Bone marrow (tissue), 2 donors: ENCODE measurements at regions not wholly inside any gene's neighbourhood (a gene's known extent, or its start where the extent isn't known, plus 50 kb on each side); places are given as distances from the start of the nearest gene placed in this dataset.

Source experiments
- DNase-seq, 2 donors: peaks; one replicate each; lab custom pipeline; 2025; lab: John Stamatoyannopoulos, UW

DNA sequence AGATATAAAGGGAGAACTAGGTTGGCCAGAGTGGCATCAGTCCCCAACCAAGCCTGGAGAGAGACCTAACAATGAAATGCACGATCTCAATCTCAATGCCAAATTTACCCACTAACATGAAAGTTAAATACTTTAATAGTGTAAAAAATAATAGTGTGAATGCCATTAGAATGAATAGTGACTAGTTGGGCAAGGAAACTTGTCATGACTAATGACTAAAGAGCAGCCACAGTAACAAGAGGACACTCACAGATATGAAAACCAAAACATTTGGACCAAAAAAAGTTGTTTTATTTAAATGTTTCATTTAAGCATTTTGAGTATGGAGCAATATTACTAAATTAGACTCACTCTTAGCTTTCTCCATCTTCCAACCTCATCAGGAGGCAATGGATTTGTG, 1853.8 kb downstream of the EFNA5 start:
- no peak for DNase-seq

DNA sequence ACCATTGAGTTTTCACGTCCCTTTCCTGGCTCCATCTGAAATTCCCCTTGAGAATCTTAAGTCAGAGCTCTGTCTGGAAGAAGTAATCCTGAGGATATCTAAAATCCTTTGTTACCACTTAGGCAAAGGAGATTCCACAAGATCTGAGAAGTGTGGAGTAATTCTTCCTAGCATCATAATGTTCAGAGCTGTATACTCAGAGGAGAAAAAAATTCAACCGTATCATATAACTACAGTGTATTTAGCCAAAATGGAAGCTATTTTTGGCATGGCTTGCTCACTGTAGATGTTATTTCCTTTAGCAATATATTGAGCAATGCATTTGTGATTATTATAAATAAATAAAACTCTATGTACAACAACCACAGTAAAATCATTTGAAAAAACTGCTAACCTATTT, 1858.4 kb downstream of the EFNA5 start:
- no peak for DNase-seq

DNA sequence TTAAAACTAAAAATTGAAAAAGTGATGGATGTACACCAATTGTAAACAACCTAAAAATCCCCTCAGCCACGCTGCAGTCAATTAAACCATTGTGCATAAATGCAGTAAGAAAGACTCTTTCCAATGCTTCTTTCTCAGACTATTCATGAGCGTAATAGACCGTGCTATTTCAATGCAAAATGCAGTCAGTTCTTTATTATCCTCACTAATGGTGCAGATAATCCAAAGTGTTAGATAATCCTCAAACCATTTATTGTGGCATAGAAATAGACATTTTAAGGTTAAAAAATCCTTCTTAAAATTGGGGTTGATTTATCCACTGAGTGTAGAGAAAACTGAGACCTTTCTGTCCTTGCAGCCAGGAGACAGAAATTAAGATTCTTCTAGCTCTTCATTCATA, 1862.8 kb downstream of the EFNA5 start:
- DNase-seq = no peak

DNA sequence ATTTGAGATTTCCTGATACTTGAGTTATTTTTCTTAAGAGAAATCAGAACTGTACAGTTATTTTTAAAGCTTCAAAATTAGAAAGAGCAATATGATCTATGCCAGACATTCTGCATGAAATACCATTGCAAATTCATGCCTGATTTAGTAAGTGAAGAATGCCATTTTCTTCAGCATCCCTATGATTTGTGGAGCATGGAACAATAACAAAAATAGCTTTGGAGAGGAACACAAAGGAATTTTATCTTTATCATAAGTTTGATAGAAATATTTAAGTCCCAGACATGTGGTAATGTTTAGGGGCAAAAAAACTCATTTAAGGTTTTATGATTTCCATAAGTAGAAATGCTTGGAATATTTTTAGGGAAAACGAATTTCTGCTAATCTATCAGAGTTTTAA, 1863.4 kb downstream of the EFNA5 start:
- no peak for DNase-seq

DNA sequence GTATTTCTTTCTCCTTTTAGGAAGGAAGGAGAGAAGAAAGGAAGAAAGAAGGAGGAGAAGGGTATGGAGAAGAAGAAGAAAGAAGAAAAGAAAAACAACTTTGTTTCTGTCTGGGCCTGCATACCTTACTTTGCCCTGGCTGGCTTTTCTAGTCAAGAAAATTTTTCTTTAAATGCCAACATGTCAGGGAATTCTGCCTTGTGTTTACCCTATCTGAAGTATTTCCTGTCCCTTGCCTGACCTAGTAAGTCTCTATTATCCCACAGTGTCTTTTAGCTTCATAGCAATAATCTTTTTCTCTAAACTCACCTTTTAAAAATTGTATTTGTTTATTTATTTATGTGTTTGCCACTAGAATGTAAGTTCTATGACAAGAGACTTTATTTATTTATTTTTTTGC, 1864.1 kb downstream of the EFNA5 start:
- DNase-seq = no peak

DNA sequence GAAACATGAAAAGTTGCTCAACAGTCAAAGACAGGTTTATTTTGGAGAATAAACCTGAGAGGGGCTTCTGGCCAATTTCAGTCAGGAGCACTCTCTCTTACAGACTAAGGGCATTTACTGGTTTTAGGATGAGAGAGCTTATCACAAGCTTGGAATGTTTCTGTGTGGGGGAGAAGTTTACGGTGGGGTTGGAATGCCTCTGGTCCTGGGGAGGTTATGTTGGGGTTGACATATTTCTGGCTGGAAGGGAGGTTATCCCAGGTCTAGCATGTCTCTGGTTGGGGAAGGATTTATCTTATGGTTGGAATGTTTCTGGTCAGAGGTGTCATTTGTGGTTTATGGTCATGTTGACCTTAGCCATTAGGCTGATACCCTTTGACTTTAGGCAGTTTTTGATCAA, 1867.3 kb downstream of the EFNA5 start:
- no peak for DNase-seq

DNA sequence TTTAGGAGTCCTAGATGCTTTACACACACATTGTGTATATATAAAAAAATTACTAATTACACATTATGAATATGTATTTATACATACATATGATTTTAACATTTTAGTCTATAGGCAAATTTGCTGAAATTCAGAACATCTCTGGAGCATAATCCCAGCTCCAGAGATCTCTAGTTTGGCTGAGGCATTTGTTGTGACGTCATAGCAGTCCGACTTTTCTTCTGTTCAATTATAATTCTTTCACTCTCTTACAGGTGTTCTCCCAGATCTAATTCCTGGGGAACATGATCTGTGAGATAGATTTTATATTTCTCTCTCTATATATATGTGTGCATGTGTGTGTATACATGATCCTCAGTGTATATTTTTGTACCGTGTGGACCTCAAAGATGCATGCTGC, 1876.2 kb downstream of the EFNA5 start:
- DNase-seq = no peak

DNA sequence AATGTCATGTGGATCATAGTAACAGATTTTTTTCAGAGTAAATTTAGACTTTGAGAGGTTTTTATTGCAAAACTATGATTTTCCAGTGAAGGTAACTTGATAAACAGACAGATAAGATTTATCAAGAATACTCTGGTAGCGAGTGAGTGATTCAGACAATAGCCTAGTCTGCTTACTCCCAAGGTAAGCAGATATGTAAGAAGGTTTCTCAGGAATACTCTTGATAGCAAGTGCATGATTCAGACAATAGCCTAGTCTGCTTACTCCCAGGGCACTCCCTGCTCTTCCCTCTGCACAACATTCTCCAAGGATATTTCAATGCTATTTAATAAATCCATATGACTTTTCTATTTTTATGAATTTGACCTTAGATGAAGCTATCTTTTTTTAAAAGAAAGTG, 1881.5 kb downstream of the EFNA5 start:
- DNase-seq = no peak

DNA sequence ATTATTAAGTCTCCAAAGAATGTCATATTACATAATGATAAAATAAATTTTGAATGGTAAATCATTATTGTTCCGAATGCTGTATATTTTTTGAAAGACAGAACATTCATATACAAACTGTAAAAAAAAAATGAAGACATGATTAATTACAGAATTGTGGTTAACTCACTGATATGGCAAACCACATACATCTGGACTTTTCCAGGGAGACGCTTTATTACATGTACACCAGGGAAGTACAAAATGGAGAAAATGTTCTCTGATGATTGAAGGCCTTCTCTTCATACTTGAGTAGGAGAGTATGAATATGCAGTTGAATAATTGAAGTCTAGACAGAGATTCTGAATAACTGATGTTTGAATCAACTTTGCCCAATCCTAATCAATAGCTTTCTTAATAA, 1886.9 kb downstream of the EFNA5 start:
- no peak for DNase-seq

DNA sequence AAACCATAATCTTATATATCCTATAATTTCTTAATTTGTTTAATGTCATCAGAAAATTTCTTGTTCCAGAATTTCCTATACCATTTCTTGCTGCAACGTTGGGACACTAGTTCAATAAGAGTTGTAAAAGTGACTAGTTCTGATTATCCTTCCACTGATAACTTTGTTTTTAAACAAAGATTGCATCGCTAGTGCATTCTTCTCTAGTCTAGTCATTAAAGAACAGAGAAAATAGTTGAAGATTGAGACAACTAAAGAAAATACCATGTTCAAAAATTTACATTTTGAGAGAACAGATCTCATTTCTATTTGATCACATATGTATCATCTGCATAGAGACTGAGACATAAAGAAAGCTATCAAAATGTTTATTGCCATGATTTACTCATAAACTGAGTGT, 1888.2 kb downstream of the EFNA5 start:
- no peak for DNase-seq

DNA sequence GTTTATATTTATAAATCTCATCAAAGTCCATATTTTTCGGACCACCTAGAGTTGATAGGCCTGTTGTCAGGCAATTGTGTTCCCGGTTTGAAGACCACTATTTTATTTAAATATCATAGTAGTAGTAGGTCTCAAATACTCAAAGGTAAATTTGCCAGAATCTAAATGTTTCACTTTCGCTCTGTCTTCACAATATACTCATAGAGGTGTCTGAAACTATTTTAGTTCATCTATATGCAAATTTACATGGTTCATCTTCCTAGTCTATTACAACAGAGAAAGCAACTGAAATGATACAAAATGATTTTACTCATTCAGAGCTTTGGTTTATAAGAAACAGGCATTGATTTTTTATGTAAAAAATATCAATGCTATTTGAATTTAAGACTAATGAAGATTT, 1897.5 kb downstream of the EFNA5 start:
- no peak for DNase-seq

DNA sequence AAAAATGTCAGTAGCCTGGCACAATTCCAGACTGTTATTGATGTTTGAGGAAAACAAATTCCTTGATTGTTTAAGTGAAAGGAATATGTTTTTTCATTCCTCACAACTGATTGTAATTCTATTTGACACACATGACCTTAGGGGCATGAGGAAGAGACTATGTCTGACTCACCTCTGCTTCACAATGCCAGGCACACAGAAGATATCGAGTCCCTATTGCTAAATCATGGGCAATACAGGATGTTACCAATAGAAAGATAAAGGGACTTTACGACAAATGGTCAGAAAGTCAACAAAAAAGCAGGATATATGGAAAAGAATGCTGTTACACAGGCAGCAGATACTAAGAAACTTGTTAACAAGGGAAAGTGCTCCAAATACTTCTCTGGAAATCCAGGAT, 1903.5 kb downstream of the EFNA5 start:
- DNase-seq = no peak

DNA sequence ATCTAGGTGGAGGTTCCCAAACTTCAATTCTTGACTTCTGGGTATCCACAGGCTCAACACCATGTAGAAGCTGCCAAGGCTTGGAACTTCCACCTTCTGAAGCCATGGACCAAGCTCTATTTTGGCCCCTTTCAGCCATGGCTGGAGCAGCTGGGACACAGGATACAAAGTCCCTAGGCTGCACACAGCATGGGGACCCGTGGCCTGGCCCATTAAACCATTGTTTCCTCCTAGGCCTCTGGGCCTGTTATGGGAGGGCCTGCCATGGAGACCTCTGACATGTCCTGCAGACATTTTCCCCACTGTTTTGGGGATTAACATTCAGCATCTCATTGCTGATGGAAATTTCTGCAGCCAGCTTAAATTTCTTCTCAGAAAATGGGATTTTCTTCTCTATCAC, 1908.0 kb downstream of the EFNA5 start:
- DNase-seq = no peak

DNA sequence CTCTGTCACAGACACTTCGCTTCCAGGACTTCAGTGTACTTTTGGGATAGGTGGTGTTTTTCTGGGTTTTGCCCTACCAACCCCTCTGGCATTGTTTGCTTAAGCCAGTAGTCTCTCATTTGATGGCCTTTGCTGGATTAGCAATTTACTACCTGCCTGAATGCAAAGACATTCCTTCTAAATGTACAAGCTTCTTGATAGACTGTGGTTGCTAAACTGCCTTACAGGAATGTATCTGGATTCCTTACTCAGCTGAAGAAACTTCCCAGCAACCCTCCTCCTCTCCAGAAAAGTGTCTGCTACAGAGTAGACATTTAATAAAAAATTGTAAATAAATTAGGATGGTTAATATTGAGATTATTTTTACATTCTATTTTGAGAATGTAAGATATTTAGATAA, 1916.7 kb downstream of the EFNA5 start:
- DNase-seq = no peak

DNA sequence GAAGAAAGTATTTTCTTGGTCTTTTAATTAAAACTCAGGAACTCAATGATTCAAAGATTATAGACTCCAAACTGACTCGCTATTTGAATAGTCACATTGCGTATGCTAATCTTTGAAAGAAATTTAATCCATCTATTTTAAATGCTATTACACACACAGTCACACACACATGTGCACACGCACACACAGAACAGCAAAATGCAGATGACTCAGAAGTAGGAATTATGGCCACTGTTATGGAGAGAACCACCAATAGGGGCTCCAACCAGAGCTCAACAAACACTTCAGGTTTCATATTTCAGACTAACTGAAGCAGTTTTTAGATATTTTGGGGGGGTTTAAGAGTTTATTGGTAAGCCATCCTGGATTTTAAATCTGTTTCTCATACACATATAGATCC, 1917.9 kb downstream of the EFNA5 start:
- DNase-seq = no peak

DNA sequence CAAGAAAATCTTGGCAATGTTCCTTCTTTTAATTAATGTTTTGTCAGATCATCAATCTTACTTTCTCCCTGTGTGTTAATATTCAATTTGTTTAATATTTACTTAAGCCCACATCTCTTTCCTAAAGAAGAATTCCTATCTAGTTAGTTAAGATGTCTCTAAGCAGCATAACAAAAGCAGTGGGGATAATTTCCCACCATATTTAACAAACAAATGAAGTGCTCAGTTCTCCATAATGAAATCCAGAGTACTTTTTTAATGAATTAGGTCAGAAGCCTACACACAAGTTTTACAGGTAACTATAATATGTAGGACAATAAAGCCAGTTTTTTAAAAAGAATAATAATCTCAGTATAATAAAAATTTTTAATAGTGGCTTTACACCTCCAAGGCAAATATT, 1918.8 kb downstream of the EFNA5 start:
- DNase-seq = no peak

DNA sequence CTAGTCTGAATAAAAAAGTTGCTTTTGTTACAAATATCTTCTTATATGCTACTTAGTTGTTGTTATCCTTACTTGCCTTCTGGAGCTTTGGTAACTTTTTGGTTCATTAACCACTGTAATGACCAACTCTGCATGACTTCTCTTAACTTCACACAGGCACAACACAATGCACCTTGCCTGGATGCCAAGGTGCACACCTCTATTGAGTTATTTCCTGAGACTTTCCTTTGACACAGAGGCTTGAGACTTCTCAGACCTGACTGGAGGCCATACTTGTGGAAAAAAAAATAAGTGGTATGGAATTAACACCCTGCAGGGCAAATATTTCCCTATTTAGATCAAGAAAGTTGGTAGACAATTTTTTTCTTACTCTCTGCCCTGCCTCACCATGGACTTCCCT, 1925.6 kb downstream of the EFNA5 start:
- no peak for DNase-seq

DNA sequence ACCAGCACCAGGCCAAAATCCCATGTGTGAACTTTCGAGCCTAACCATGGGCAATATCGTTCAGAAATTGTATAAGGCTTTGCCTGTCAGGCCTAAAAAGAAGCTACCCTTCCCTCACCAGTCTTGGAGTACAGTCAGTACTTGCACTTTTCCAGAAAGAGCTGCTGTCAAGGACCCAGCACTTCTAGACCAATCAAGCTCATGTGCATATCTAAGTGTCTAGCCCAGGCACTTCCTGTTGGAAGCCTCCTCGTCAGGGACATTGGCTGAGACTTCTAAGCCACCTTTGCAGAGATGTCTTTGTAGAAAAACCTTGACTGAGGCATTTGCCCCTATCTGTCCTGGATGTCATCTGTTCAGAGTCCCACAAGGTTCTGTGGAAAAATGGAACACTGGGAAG, 1930.5 kb downstream of the EFNA5 start:
- DNase-seq = no peak

DNA sequence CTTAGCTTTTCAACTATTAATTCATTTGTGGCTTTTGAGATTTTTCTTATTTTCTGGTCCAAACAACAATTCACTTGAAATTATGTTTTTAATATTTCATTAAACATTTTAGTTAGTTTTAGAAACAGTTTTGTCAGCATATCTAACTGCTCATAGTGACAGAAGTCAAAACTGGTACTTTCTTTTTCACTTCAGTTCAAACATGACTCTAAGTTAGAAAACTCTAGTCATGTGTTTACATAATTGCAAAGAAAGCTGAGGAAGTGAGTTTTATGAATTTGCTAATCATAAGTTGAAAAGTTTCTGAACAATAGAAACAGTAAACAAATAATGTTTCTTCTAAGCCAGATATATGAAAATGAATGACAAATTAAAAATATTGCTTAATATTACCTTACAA, 1931.0 kb downstream of the EFNA5 start:
- no peak for DNase-seq

DNA sequence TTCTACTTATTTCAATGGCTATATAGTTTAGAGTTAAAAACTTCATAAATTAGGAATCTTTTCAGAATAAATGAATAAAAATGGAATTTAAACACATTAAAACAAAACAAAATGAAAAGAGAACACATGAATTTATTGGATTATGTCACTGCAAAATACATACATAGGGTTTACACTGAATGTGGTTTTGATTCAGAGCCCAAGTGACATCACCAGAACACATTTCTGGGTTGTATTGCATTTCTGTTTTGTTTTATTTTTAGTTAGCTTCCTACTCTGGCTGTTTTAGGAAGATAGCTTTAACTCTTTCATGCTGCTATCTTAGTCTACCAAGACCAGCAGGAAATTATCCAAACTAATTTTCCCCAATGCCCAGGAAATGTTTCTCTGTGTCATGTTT, 1935.0 kb downstream of the EFNA5 start:
- no peak for DNase-seq

DNA sequence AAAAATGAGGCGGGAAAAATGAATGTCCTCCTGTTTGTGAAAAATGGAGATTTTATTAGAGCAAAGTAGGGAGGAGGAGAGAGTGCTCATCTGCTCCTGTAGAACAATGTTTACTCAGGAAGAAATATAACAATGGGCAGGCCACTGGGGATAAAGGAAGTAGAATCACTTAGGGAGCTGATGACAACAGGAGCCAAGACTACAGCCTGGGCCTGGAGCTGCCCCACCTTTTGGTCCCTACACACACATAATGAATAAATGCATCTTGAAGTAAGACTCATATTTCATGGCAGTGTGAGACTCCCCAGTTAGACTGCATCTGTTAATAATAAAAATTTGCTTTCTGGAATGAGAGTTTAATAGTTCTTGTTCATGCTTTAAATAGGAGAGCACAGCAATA, 1939.8 kb downstream of the EFNA5 start:
- no peak for DNase-seq

DNA sequence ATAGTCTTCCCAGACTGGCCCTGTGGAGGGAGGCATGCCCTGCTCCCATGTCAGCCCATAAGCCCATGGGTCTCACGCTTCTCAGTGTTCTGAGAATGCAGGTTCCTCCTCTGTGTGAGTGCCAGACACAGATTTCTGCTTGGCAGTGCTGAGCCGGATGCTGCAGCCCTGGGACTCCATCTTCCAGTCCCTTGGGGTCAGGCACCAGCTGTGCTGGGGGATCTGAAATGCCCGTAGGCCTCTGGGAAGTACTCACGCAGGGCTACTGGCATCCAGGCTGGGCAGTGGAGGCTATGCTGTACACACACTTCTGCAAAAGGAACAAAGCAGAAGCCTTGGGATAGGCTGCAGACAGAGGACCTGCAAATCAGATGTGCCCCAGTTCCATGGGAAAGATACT, 1944.6 kb downstream of the EFNA5 start:
- no peak for DNase-seq

DNA sequence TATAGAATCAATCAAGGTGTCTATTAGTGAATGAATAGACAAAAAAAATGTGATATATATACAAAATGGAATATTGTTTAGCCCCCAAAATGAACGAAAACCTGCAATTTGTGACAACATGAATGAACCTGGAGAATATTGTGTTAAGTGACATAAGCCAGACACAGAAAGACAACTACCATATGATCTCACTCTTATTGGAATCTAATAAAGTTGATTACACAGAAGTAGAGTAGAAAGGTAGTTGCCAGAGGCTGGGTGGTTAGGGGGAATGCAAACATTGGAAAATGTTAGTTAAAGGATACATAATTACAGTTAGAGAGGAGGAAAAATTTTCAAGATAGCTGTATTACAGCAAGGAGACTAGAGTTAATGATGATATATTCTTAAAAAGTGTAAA, 1962.3 kb downstream of the EFNA5 start:
- no peak for DNase-seq

DNA sequence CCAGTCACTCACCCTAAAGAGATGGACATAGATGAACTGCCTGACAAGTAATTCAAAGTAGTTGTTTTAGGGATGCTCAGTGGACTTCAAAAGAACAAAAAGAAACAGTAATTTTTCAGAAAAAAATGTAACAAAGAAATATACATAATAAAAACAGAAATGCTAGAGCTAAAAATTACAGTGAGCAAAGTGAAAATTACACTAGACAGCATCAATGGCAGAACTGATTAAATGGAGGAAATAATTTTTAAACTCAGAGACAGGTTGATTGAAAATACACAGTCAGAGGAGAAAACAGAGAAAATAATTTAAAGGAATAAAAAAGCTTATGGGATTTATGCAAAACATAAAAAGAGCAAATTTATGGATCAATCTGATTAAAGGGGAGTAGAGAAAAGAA, 1968.4 kb downstream of the EFNA5 start:
- DNase-seq = no peak

DNA sequence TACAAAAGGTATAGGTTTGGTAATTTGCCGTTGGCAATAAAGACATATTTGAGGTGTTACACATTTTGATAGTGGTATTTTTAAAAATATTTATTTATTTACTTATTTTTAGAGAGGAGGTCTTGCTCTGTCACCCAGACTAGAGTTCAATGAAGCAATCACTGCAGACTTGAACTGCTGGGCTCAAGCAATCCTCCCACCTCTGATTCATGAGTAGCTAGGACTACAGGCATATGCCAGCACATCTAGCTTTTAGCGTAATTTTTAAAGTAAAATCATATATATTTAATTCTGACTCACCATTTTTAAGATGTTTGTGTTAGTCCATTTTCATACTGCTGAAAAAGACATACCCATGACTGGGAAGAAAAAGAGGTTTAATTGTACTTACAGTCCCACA, 1974.3 kb downstream of the EFNA5 start:
- DNase-seq = no peak
